DND-41 (cell line): ENCODE measurements at regions not wholly inside any gene's neighbourhood (a gene's known extent, or its start where the extent isn't known, plus 50 kb on each side); places are given as distances from the start of the nearest gene placed in this dataset.

ENCODE experiments used
- ATAC-seq: fragments of 200-7000 bp; cut with Tn5 transposase; 3 replicates; pipeline ENCODE4 v1.9.1; 2021; ENCODE audit warnings: low read depth; ENCODE audit not compliant: insufficient read depth
- DNase-seq: peaks from one replicate; pipeline ENCODE4 v3.0.0-alpha.2; 2020
- H2AFZ ChIP-seq: 2 replicates; pipeline ENCODE4 v1.6.0; 2012; ENCODE audit warnings: low read depth, low read length
- H3K27ac ChIP-seq: 2 replicates; pipeline ENCODE4 v1.5.1; 2012; ENCODE audit warnings: low read length, inconsistent platforms
- H3K27me3 ChIP-seq: fragments of 200-600 bp; sonication (generic); 2 replicates; pipeline ENCODE4 v1.6.0; 2012; ENCODE audit warnings: low read length, mild to moderate bottlenecking, inconsistent platforms; ENCODE audit not compliant: insufficient read depth, poor library complexity
- H3K36me3 ChIP-seq: 2 replicates; pipeline ENCODE4 v1.5.1; 2012; ENCODE audit warnings: low read length, inconsistent platforms; ENCODE audit not compliant: insufficient read depth
- H3K4me1 ChIP-seq: 2 replicates; pipeline ENCODE4 v1.5.1; 2012; ENCODE audit warnings: mild to moderate bottlenecking, low read length; ENCODE audit not compliant: insufficient read depth
- H3K4me2 ChIP-seq: 2 replicates; pipeline ENCODE4 v1.6.0; 2012; ENCODE audit warnings: mild to moderate bottlenecking, moderate library complexity, low read length, inconsistent platforms; ENCODE audit not compliant: insufficient read depth
- H3K4me3 ChIP-seq, 2 experiments: fragments of 200-600 bp in 1 of 2; shearing (Covaris generic) in 1 of 2; 2 replicates each; pipeline ENCODE4 v1.5.1; 2012 to 2016; ENCODE audit warnings: inconsistent platforms in 2 of 2, low read length in 2 of 2, mild to moderate bottlenecking in 2 of 2, low read depth in 1 of 2, moderate library complexity in 1 of 2
- H3K79me2 ChIP-seq: 2 replicates; pipeline ENCODE4 v1.6.0; 2012; ENCODE audit warnings: low read length, inconsistent platforms; ENCODE audit not compliant: insufficient read depth
- H3K9ac ChIP-seq: 2 replicates; pipeline ENCODE4 v1.6.0; 2012; ENCODE audit warnings: low read depth, mild to moderate bottlenecking, inconsistent platforms, low read length, moderate library complexity
- H3K9me3 ChIP-seq: 2 replicates; pipeline ENCODE4 v1.5.1; 2012; ENCODE audit warnings: low read length, moderate library complexity, mild to moderate bottlenecking, inconsistent platforms; ENCODE audit not compliant: insufficient read depth, severe bottlenecking
- H4K20me1 ChIP-seq: 2 replicates; pipeline ENCODE4 v1.6.0; 2012; ENCODE audit warnings: low read length; ENCODE audit not compliant: insufficient read depth
- CTCF ChIP-seq: IDR thresholded peaks from 2 replicates; pipeline ENCODE4 v1.5.1; 2012; ENCODE audit warnings: borderline replicate concordance, low read length, moderate library complexity, mild to moderate bottlenecking; ENCODE audit not compliant: poor library complexity, severe bottlenecking; ENCODE audit errors: extremely low read depth
- EZH2 ChIP-seq: IDR thresholded peaks from 3 replicates; pipeline ENCODE4 v1.6.1; 2012; ENCODE audit warnings: borderline replicate concordance, low read depth, mild to moderate bottlenecking, moderate library complexity, low read length, inconsistent platforms; ENCODE audit not compliant: severe bottlenecking

GRCh38 chr2:118493213-118493612 lies 354.2 kb downstream of the EN1 start:
- H3K27ac ChIP-seq = no peak overlapping the region
- no peaks in the 10 kb centered on the region for H3K79me2 ChIP-seq
- no peaks in the 10 kb centered on the region for H4K20me1 ChIP-seq
- no peak for DNase-seq
- H3K9me3 ChIP-seq = no peaks in the 10 kb centered on the region
- no peaks in the 10 kb centered on the region for H3K27me3 ChIP-seq
- H3K4me2 ChIP-seq = no peak overlapping the region
- no peak overlapping the region for H3K4me3 ChIP-seq
- no peak overlapping the region for H2AFZ ChIP-seq
- H3K4me1 ChIP-seq = no peaks in the 10 kb centered on the region
- H3K36me3 ChIP-seq = no peaks in the 10 kb centered on the region
- ATAC-seq = no peak
- no peak overlapping the region for H3K9ac ChIP-seq
- TF ChIP-seq EZH2 (no peak), CTCF (no peak)

- Histone ChIP-seq H4K20me1 (no peaks in the 10 kb centered on the region), H3K4me2 (no peak overlapping the region), H3K9me3 (no peaks in the 10 kb centered on the region), H3K4me1 (no peaks in the 10 kb centered on the region), H3K36me3 (no peaks in the 10 kb centered on the region), H3K27ac (no peak overlapping the region), H3K79me2 (no peaks in the 10 kb centered on the region), H3K4me3 (no peak overlapping the region), H3K27me3 (no peaks in the 10 kb centered on the region), H3K9ac (no peak overlapping the region), H2AFZ (no peak overlapping the region)
- no peak for ATAC-seq
- TF ChIP-seq CTCF (peak; percentile 41), EZH2 (no peak)
- DNase-seq = no peak
Observed at GRCh38 chr2:118492335-118492734, 355.1 kb downstream of the EN1 start.

GRCh38 chr2:118490330-118490729 lies 357.1 kb downstream of the EN1 start:
- H3K4me1 ChIP-seq = no peaks in the 10 kb centered on the region
- H3K27me3 ChIP-seq = no peaks in the 10 kb centered on the region
- no peaks in the 10 kb centered on the region for H3K9me3 ChIP-seq
- no peak overlapping the region for H3K27ac ChIP-seq
- no peak overlapping the region for H2AFZ ChIP-seq
- TF ChIP-seq CTCF (no peak), EZH2 (no peak)
- no peak overlapping the region for H3K9ac ChIP-seq
- H3K79me2 ChIP-seq = no peaks in the 10 kb centered on the region
- no peaks in the 10 kb centered on the region for H3K36me3 ChIP-seq
- ATAC-seq (no peak), DNase-seq (no peak)
- H3K4me2 ChIP-seq = no peak overlapping the region
- no peaks in the 10 kb centered on the region for H4K20me1 ChIP-seq
- no peak overlapping the region for H3K4me3 ChIP-seq
